H1 (cell line): ENCODE measurements at regions not wholly inside any gene's neighbourhood (a gene's known extent, or its start where the extent isn't known, plus 50 kb on each side); places are given as distances from the start of the nearest gene placed in this dataset.

ENCODE experiments used
- CTCF ChIA-PET: fragments of 300-600 bp; sonication (Branson Sonifier 250); formaldehyde crosslinking; loops from one replicate; lab custom pipeline; 2021; ENCODE audit not compliant: partially characterized antibody; lab: Charles Lee
- POLR2A ChIA-PET: fragments of 300-600 bp; sonication (Branson Sonifier 250); formaldehyde crosslinking; loops from one replicate; lab custom pipeline; 2021; ENCODE audit warnings: inconsistent platforms; ENCODE audit not compliant: partially characterized antibody; lab: Charles Lee
- DNase-seq, 2 experiments: peaks; one replicate each; pipeline versions ENCODE4 v3.0.0 to v3.0.0-alpha.2; 2010 to 2022; ENCODE audit warnings: low spot score in 2 of 2, low read depth in 1 of 2, mixed read lengths in 1 of 2
- FAIRE-seq: peaks from 2 replicates; lab custom pipeline; 2011; peaks lifted over from hg19 to GRCh38; lab: Jason Lieb, UNC
- H2AFZ ChIP-seq: 2 replicates; pipeline ENCODE4 v1.8.1; 2012; ENCODE audit warnings: low read length, inconsistent platforms
- H2AK5ac ChIP-seq: 2 replicates; pipeline ENCODE4 v1.6.1; 2013; ENCODE audit warnings: low read depth, low read length
- H2BK120ac ChIP-seq: replicated peaks from 2 replicates; pipeline ENCODE3; 2013; ENCODE audit warnings: low read depth, low read length, inconsistent platforms
- H2BK12ac ChIP-seq: 2 replicates; pipeline ENCODE4 v1.6.1; 2013; ENCODE audit warnings: low read depth, low read length
- H2BK15ac ChIP-seq: 2 replicates; pipeline ENCODE4 v1.6.1; 2013; ENCODE audit warnings: low read length
- H2BK20ac ChIP-seq: 2 replicates; pipeline ENCODE4 v1.6.1; 2013; ENCODE audit warnings: low read length
- H2BK5ac ChIP-seq: 2 replicates; pipeline ENCODE4 v1.6.1; 2013; ENCODE audit warnings: low read depth, low read length
- H3K14ac ChIP-seq: 2 replicates; pipeline ENCODE4 v1.6.1; 2013; ENCODE audit warnings: inconsistent platforms; ENCODE audit not compliant: insufficient read length
- H3K18ac ChIP-seq: 2 replicates; pipeline ENCODE4 v1.6.1; 2013; ENCODE audit warnings: low read length; ENCODE audit errors: extremely low read depth
- H3K23ac ChIP-seq: 2 replicates; pipeline ENCODE4 v1.6.1; 2013; ENCODE audit warnings: inconsistent platforms; ENCODE audit not compliant: insufficient read length
- H3K23me2 ChIP-seq: 2 replicates; pipeline ENCODE4 v1.6.1; 2013; ENCODE audit warnings: low read depth, low read length
- H3K27ac ChIP-seq: 2 replicates; pipeline ENCODE4 v1.6.1; 2011; ENCODE audit warnings: low read depth, low read length, inconsistent platforms
- H3K27me3 ChIP-seq, 4 experiments: replicated peaks in 1 of 4; 1 replicate in 1 of 4; 2 replicates in 3 of 4; pipeline versions ENCODE4 v1.6.1 to v1.8.1; 2011 to 2013; ENCODE audit warnings: low read length in 3 of 4, mild to moderate bottlenecking in 3 of 4, inconsistent platforms in 2 of 4, mixed read lengths in 2 of 4, moderate library complexity in 1 of 4; ENCODE audit not compliant: control insufficient read depth in 3 of 4, insufficient read depth in 3 of 4; ENCODE audit errors: extremely low read depth in 1 of 4
- H3K36me3 ChIP-seq, 4 experiments: 2 replicates each; pipeline versions ENCODE4 v1.6.1 to v1.8.1; 2011 to 2013; ENCODE audit warnings: mild to moderate bottlenecking in 4 of 4, low read length in 3 of 4, moderate library complexity in 2 of 4, control low read depth in 1 of 4, inconsistent platforms in 1 of 4; ENCODE audit not compliant: insufficient read depth in 4 of 4, control insufficient read depth in 2 of 4
- H3K4ac ChIP-seq: replicated peaks from 2 replicates; pipeline ENCODE3; 2013; ENCODE audit warnings: low read length, low read depth, mixed read lengths, inconsistent platforms; ENCODE audit not compliant: insufficient read length
- H3K4me1 ChIP-seq, 4 experiments: replicated peaks in 1 of 4; 1 replicate in 1 of 4; 2 replicates in 3 of 4; pipeline versions ENCODE4 v1.6.1 to v1.8.1; 2011 to 2013; ENCODE audit warnings: low read length in 3 of 4, inconsistent platforms in 2 of 4, mixed read lengths in 1 of 4; ENCODE audit not compliant: insufficient read depth in 4 of 4, control insufficient read depth in 3 of 4
- H3K4me2 ChIP-seq, 2 experiments: 2 replicates each; pipeline versions ENCODE4 v1.6.1 to v1.8.1; 2011 to 2013; ENCODE audit warnings: low read depth in 2 of 2, low read length in 2 of 2, control low read depth in 1 of 2, inconsistent platforms in 1 of 2, mild to moderate bottlenecking in 1 of 2; ENCODE audit not compliant: insufficient read depth in 1 of 2
- H3K4me3 ChIP-seq, 4 experiments: fragments of 200-600, 300-600 bp in 1 of 4; sonication (generic), shearing (Covaris generic), sonication (Bioruptor Twin) in 1 of 4; 2 replicates each; pipeline versions ENCODE4 v1.5.1 to v1.8.1; 2011 to 2016; ENCODE audit warnings: low read length in 4 of 4, low read depth in 3 of 4, control low read depth in 2 of 4, inconsistent platforms in 2 of 4, mild to moderate bottlenecking in 2 of 4, mixed read lengths in 1 of 4, moderate library complexity in 1 of 4; ENCODE audit not compliant: insufficient read depth in 2 of 4; ENCODE audit errors: extremely low read depth in 1 of 4
- H3K56ac ChIP-seq: replicated peaks from 2 replicates; pipeline ENCODE3; 2013; ENCODE audit warnings: low read depth, mild to moderate bottlenecking, mixed read lengths, low read length, inconsistent platforms; ENCODE audit not compliant: insufficient read length
- H3K79me1 ChIP-seq: 2 replicates; pipeline ENCODE4 v1.6.1; 2013; ENCODE audit warnings: low read depth, low read length, control low read depth
- H3K79me2 ChIP-seq, 2 experiments: 2 replicates each; pipeline versions ENCODE4 v1.6.1 to v1.8.1; 2012 to 2013; ENCODE audit warnings: low read length in 2 of 2, mild to moderate bottlenecking in 2 of 2, inconsistent platforms in 1 of 2; ENCODE audit not compliant: insufficient read depth in 2 of 2, control insufficient read depth in 1 of 2
- H3K9ac ChIP-seq, 4 experiments: replicated peaks in 1 of 4; 1 replicate in 1 of 4; 2 replicates in 3 of 4; pipeline versions ENCODE4 v1.6.1 to v1.8.1; 2011 to 2013; ENCODE audit warnings: low read depth in 3 of 4, low read length in 3 of 4, control low read depth in 2 of 4, mild to moderate bottlenecking in 2 of 4, moderate library complexity in 2 of 4, inconsistent platforms in 1 of 4; ENCODE audit errors: extremely low read depth in 1 of 4
- H3K9me3 ChIP-seq, 2 experiments: 2 replicates each; pipeline versions ENCODE4 v1.6.1 to v1.8.1; 2012 to 2013; ENCODE audit warnings: mild to moderate bottlenecking in 2 of 2, moderate library complexity in 2 of 2, control low read depth in 1 of 2, inconsistent platforms in 1 of 2, low read depth in 1 of 2, low read length in 1 of 2, mixed read lengths in 1 of 2; ENCODE audit not compliant: insufficient read depth in 2 of 2
- H4K20me1 ChIP-seq, 2 experiments: replicated peaks in 1 of 2; 2 replicates each; pipeline versions ENCODE3 to v1.8.1; 2011 to 2013; ENCODE audit warnings: inconsistent platforms in 2 of 2, low read length in 2 of 2, mild to moderate bottlenecking in 1 of 2; ENCODE audit not compliant: insufficient read depth in 2 of 2, control insufficient read depth in 1 of 2
- H4K5ac ChIP-seq: 2 replicates; pipeline ENCODE4 v1.6.1; 2013; ENCODE audit warnings: low read length, low read depth, mixed read lengths, inconsistent platforms; ENCODE audit not compliant: insufficient read length
- H4K8ac ChIP-seq: 2 replicates; pipeline ENCODE4 v1.8.0; 2013; ENCODE audit warnings: mild to moderate bottlenecking, moderate library complexity, low read length, inconsistent platforms; ENCODE audit not compliant: insufficient read depth; ENCODE audit errors: extremely low read depth
- H4K91ac ChIP-seq: replicated peaks from 2 replicates; pipeline ENCODE3; 2013; ENCODE audit warnings: low read length, mixed read lengths, inconsistent platforms; ENCODE audit not compliant: insufficient read length
- CREB1 ChIP-seq: IDR thresholded peaks from 2 replicates; pipeline ENCODE4 v1.6.1; 2012; ENCODE audit warnings: inconsistent platforms
- EP300 ChIP-seq, 2 experiments: IDR thresholded peaks; 1 replicate in 1 of 2; 2 replicates in 1 of 2; pipeline ENCODE4 v1.6.1; 2011 to 2012; ENCODE audit warnings: low read depth in 2 of 2, low read length in 2 of 2, mild to moderate bottlenecking in 2 of 2, borderline replicate concordance in 1 of 2, inconsistent platforms in 1 of 2, moderate library complexity in 1 of 2
- HDAC6 ChIP-seq: IDR thresholded peaks from one replicate; pipeline ENCODE4 v1.7.1; 2012; ENCODE audit warnings: low read depth, mild to moderate bottlenecking, inconsistent platforms, low read length, moderate library complexity
- MAX ChIP-seq: IDR thresholded peaks from 2 replicates; pipeline ENCODE4 v1.6.1; 2012; ENCODE audit warnings: inconsistent platforms
- RNF2 ChIP-seq: fragments of 200-900, 300-1000 bp; sonication (generic); IDR thresholded peaks from 2 replicates; pipeline ENCODE4 v1.7.1; 2016; ENCODE audit warnings: borderline replicate concordance, low read depth, mild to moderate bottlenecking, antibody characterized with exemption, low read length; ENCODE audit not compliant: poor library complexity, severe bottlenecking; ENCODE audit errors: missing control alignments
- SP1 ChIP-seq: IDR thresholded peaks from 2 replicates; pipeline ENCODE4 v1.6.1; 2011; ENCODE audit warnings: low read depth, low read length
- WGBS, 2 experiments: shearing (Covaris generic) in 1 of 2; methylation state at CpG; one replicate each; pipeline versions ENCODE4 v1.1.6 to v1.1.7; 2013 to 2015; ENCODE audit warnings: low lambda C conversion rate in 2 of 2, mixed read lengths in 2 of 2, inconsistent platforms in 1 of 2, low coverage in 1 of 2, missing lambda C conversion rate in 1 of 2; ENCODE audit not compliant: insufficient replicate concordance in 2 of 2, insufficient coverage in 1 of 2, insufficient read length in 1 of 2; ENCODE audit errors: extremely low coverage in 1 of 2, missing lambda C conversion rate in 1 of 2; 5-methylcytosine and 5-hydroxymethylcytosine counted together
- TF ChIP-seq, protein P1 (sequence below): IDR thresholded peaks from 2 replicates; pipeline ENCODE4 v1.6.1; 2012; ENCODE audit warnings: low read length, inconsistent platforms

GRCh38 chr10:58918887-58919286 is 257.6 kb upstream of the PHYHIPL start:
- POLR2A ChIA-PET, result no interaction called here

More at GRCh38 chr10:58918887-58919286, 257.6 kb upstream of the PHYHIPL start:
- H3K56ac ChIP-seq, result no peak overlapping the region
- H3K79me1 ChIP-seq, result no peaks in the 10 kb centered on the region
- no peak overlapping the region for H2BK20ac ChIP-seq
- no peak overlapping the region for H4K5ac ChIP-seq
- no peak overlapping the region for H3K14ac ChIP-seq
- H3K4me3 ChIP-seq, result no peak overlapping the region
- no peak overlapping the region for H2BK120ac ChIP-seq
- no peak overlapping the region for H3K27ac ChIP-seq
- CTCF ChIA-PET, result no interaction called here
- no peaks in the 10 kb centered on the region for H3K79me2 ChIP-seq
- 85% methylated on average over 2 of the region's 2 CpGs; no CpG with 5 or more reads in 1 of the 2 experiments for WGBS, 2 experiments
- no peak for FAIRE-seq
- no peak for TF ChIP-seq RNF2
- no peak for TF ChIP-seq MAX
- no peak for TF ChIP-seq EP300 (IDR thresholded peaks at IDR 0.05; ENCODE audit: borderline replicate concordance in 1 of 2, low read depth in 2 of 2, low read length in 2 of 2)
- TF ChIP-seq, protein P1, sequence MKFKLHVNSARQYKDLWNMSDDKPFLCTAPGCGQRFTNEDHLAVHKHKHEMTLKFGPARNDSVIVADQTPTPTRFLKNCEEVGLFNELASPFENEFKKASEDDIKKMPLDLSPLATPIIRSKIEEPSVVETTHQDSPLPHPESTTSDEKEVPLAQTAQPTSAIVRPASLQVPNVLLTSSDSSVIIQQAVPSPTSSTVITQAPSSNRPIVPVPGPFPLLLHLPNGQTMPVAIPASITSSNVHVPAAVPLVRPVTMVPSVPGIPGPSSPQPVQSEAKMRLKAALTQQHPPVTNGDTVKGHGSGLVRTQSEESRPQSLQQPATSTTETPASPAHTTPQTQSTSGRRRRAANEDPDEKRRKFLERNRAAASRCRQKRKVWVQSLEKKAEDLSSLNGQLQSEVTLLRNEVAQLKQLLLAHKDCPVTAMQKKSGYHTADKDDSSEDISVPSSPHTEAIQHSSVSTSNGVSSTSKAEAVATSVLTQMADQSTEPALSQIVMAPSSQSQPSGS, result no peak
- no peak for TF ChIP-seq SP1
- TF ChIP-seq HDAC6, result no peak
- TF ChIP-seq CREB1, result no peak
- H2BK15ac ChIP-seq, result no peak overlapping the region
- H2AFZ ChIP-seq, result no peak overlapping the region
- H3K36me3 ChIP-seq, result no peaks in the 10 kb centered on the region
- no peaks in the 10 kb centered on the region for H4K20me1 ChIP-seq
- DNase-seq, result no peak
- no peaks in the 10 kb centered on the region for H3K9me3 ChIP-seq
- no peak overlapping the region for H3K23ac ChIP-seq
- no peak overlapping the region for H3K9ac ChIP-seq
- no peak overlapping the region for H2AK5ac ChIP-seq
- no peaks in the 10 kb centered on the region for H3K23me2 ChIP-seq
- no peaks in the 10 kb centered on the region; a peak in 1 of 7 replicates for H3K4me1 ChIP-seq
- H4K91ac ChIP-seq, result no peak overlapping the region
- H3K4me2 ChIP-seq, result no peak overlapping the region
- no peaks in the 10 kb centered on the region for H3K27me3 ChIP-seq
- no peak overlapping the region for H2BK12ac ChIP-seq
- no peak overlapping the region for H2BK5ac ChIP-seq
- H3K18ac ChIP-seq, result no peak overlapping the region
- H3K4ac ChIP-seq, result no peak overlapping the region
- no peak overlapping the region for H4K8ac ChIP-seq
